Upper lobe of left lung (tissue), 6 donors: ENCODE measurements at regions not wholly inside any gene's neighbourhood (a gene's known extent, or its start where the extent isn't known, plus 50 kb on each side); places are given as distances from the start of the nearest gene placed in this dataset.

Source experiments
- ATAC-seq, 2 donors: fragments of 200-7000 bp; cut with Tn5 transposase; one replicate each; pipeline ENCODE4 v1.9.1; 2022; ENCODE audit warnings: mild to moderate bottlenecking in 2 of 2, moderate library complexity in 2 of 2; ENCODE audit not compliant: low FRiP score in 2 of 2
- DNase-seq, 2 donors: peaks; one replicate each; pipeline ENCODE4 v3.0.0-alpha.2; 2019 to 2020
- H3K27ac ChIP-seq, 4 donors: fragments of 200-600 bp; sonication (generic); one replicate each; pipeline ENCODE4 v1.5.1; 2016 to 2019
- H3K27me3 ChIP-seq, 4 donors: fragments of 200-600 bp; sonication (generic); one replicate each; pipeline ENCODE4 v1.5.1; 2017 to 2019
- H3K36me3 ChIP-seq, 4 donors: fragments of 200-600 bp; sonication (generic); one replicate each; pipeline ENCODE4 v1.5.1; 2016 to 2019
- H3K4me1 ChIP-seq, 4 donors: fragments of 200-600 bp; sonication (generic); one replicate each; pipeline ENCODE4 v1.5.1; 2018 to 2019
- H3K4me3 ChIP-seq, 4 donors: fragments of 200-600 bp; sonication (generic); one replicate each; pipeline ENCODE4 v1.5.1; 2017 to 2019; ENCODE audit warnings: mild to moderate bottlenecking in 2 of 4, moderate library complexity in 1 of 4
- H3K9me3 ChIP-seq, 4 donors: fragments of 200-600 bp; sonication (generic); one replicate each; pipeline ENCODE4 v1.5.1; 2018 to 2019
- CTCF ChIP-seq, 6 experiments: fragments of 450-650 bp in 4 of 6; fragments of 200-600 bp in 2 of 6; sonication (generic) in 2 of 6; IDR thresholded peaks; one replicate each; pipeline ENCODE4 v1.5.1; 2016 to 2019; ENCODE audit warnings: antibody characterized with exemption in 6 of 6
- EP300 ChIP-seq, 4 donors: sonication (generic); formaldehyde crosslinking; IDR thresholded peaks; one replicate each; pipeline ENCODE4 v1.5.1; 2017; ENCODE audit warnings: antibody characterized with exemption in 4 of 4, control low read depth in 2 of 4
- POLR2A ChIP-seq, 4 donors: fragments of 450-650 bp; IDR thresholded peaks; one replicate each; pipeline ENCODE4 v1.5.1; 2016 to 2017; ENCODE audit warnings: antibody characterized with exemption in 4 of 4, mild to moderate bottlenecking in 2 of 4
- POLR2AphosphoS5 ChIP-seq, 2 donors: sonication (generic); formaldehyde crosslinking; IDR thresholded peaks; one replicate each; pipeline ENCODE4 v1.5.1; 2017; ENCODE audit warnings: antibody characterized with exemption in 2 of 2
- WGBS, 2 donors: methylation state at CpG; one replicate each; pipeline ENCODE4 v1.1.5; 2017 to 2018; 5-methylcytosine and 5-hydroxymethylcytosine counted together
- donor health status: DM: no; HTN: no; CAD: no; lungs with moderate emphysema.
- donor health status: DM: no; HTN: yes; CAD: no; lungs with severe emphysema.

GRCh38 chr7:119184124-119184788, 959.8 kb downstream of the ANKRD7 start:
- TF ChIP-seq EP300 (IDR thresholded peaks at IDR 0.05) (no peak), POLR2AphosphoS5 (IDR thresholded peaks at IDR 0.05) (no peak), CTCF (IDR thresholded peaks at IDR 0.05) (no peak), POLR2A (IDR thresholded peaks at IDR 0.05) (no peak)
- no peaks in the 10 kb centered on the region for H3K36me3 ChIP-seq
- WGBS, 2 donors: 72 to 91% methylated on average over 4 of the region's 4 CpGs
- no peak overlapping the region for H3K4me3 ChIP-seq
- DNase-seq: no peak
- ATAC-seq: no peak
- H3K9me3 ChIP-seq: no peaks in the 10 kb centered on the region
- no peaks in the 10 kb centered on the region for H3K27me3 ChIP-seq
- no peaks in the 10 kb centered on the region for H3K4me1 ChIP-seq
- H3K27ac ChIP-seq: no peak overlapping the region

DNA sequence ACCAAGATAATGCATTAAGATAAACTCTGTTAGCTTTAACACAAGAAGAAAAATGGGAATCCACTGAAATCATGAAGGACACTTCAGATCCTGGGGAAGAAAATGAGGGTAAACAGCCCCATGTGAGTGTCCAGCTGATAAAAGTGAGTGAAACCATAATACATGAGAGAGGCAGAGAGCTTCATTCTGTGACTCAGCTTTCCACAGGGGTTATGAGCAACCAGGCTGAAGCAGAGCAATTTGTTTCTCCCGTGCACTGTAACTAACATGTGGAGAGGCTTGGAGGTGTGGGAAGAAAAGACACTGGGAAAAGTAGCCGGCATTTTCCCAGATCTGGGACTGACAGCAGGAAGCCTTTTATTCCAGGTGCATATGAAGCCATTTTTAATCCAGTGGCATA, 971.7 kb downstream of the ANKRD7 start:
- 45 to 54% methylated on average over 2 of the region's 2 CpGs for WGBS, 2 donors
- ATAC-seq: no peak

DNA sequence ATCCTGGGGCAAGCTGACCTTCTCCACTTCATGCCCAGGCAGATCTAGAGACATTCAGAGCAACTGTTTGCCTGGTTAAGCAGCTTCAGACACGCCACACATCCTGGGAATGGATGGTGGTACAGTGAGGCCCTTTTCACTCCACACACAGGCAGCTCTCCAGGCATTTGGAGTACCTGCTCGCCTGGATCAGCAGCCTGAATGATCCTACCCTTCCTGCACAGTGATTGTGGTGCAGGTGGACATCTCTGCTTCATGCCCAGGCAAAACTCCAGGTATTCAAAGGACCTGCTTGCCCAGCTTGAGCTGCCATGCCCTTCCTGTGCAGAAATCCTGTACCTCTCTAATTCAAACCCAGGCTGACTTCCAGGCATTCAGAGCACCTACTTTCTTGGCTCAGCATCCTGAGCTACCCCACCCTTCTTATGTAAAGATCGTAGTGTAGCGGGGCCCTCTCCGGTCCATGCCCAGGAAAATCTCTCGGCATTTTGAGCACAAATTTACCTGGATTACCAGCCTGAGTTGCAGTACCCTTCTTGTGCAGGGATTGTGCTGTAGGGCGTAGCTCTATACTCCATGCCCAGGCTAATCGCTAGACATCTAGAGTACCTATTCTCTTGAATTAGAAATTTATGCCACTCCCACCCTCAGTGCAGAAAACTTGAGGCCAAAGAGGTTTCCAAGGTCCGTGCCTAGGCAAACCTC, 972.8 kb downstream of the ANKRD7 start:
- DNase-seq (no peak), ATAC-seq (peak in 1 of 2 donors; percentile 32)
- WGBS, 2 donors: 69 to 72% methylated on average over 6 to 9 of the region's 9 CpGs
- Histone ChIP-seq H3K4me1 (no peaks in the 10 kb centered on the region), H3K27me3 (no peaks in the 10 kb centered on the region), H3K27ac (no peak overlapping the region), H3K36me3 (no peaks in the 10 kb centered on the region), H3K9me3 (no peaks in the 10 kb centered on the region), H3K4me3 (no peak overlapping the region)
- no peak for TF ChIP-seq EP300 (IDR thresholded peaks at IDR 0.05)
- no peak for TF ChIP-seq POLR2A (IDR thresholded peaks at IDR 0.05)
- TF ChIP-seq CTCF (IDR thresholded peaks at IDR 0.05): no peak
- no peak for TF ChIP-seq POLR2AphosphoS5 (IDR thresholded peaks at IDR 0.05)

More for the DNA sequence above, 971.7 kb downstream of the ANKRD7 start:
- H3K27me3 ChIP-seq: no peaks in the 10 kb centered on the region
- no peak for TF ChIP-seq CTCF (IDR thresholded peaks at IDR 0.05)
- no peak for DNase-seq
- no peak overlapping the region for H3K4me3 ChIP-seq
- H3K4me1 ChIP-seq: no peaks in the 10 kb centered on the region
- no peaks in the 10 kb centered on the region for H3K36me3 ChIP-seq
- H3K9me3 ChIP-seq: no peaks in the 10 kb centered on the region
- H3K27ac ChIP-seq: no peak overlapping the region

GRCh38 chr7:119197877-119198527, 973.5 kb downstream of the ANKRD7 start:
- DNase-seq (peak in 1 of 2 donors; percentile 42), ATAC-seq (peak; percentile 51 to 67)
- no peak for TF ChIP-seq POLR2A (IDR thresholded peaks at IDR 0.05)
- peak in 4 of 6 experiments; percentile 24 to 53 (median 41) for TF ChIP-seq CTCF (IDR thresholded peaks at IDR 0.05)
- TF ChIP-seq POLR2AphosphoS5 (IDR thresholded peaks at IDR 0.05): no peak
- H3K4me3 ChIP-seq: no peak overlapping the region
- no peaks in the 10 kb centered on the region for H3K36me3 ChIP-seq
- WGBS, 2 donors: 16 to 24% methylated on average over 7 to 8 of the region's 8 CpGs
- H3K4me1 ChIP-seq: no peaks in the 10 kb centered on the region
- no peaks in the 10 kb centered on the region for H3K27me3 ChIP-seq
- no peak overlapping the region for H3K27ac ChIP-seq
- H3K9me3 ChIP-seq: no peaks in the 10 kb centered on the region
